ELF-1 (cell line): ENCODE measurements at regions not wholly inside any gene's neighbourhood (a gene's known extent, or its start where the extent isn't known, plus 50 kb on each side); places are given as distances from the start of the nearest gene placed in this dataset.

Source experiments
- DNase-seq: peaks from one replicate; pipeline ENCODE4 v3.0.0-alpha.2; 2016; ENCODE audit warnings: low read depth, low spot score

DNA sequence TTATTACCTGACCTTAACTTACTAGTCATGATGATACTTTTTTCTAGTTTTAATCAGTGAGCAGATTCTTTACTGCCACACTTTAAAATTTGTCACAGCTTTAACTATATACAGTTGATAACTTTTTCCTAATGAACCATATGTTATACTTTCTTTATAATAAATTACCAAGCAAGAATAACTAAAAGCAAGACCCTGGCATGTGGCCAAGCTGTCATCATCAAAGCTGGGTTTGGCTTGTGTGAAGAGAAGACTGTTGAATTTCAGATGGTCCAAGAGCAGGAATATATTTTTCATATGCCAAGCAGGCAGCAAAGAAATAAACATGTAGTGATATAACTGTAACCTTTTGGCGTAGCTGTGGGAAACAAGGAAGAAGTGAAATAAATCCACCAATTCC lies 93.5 kb downstream of the PUS7L start:
- no peak for DNase-seq

DNA sequence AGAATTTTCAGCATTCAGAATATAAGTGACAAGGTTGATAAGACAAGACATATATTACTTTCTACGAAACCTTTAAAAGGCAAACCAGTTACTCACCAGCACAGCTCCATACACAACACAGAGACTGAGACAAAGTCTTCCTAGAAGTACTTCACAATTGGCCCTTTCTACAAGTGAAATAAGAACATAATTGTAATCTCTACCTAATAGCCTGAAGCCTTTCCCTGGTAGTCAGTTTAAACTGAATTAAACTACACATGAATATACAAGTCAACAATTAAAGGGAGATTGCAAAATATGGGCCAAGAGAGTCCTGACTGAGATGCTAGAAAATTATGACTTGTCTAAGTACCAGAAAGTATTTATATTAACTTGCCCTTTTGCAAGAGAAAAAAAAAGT lies 95.9 kb downstream of the PUS7L start:
- DNase-seq: no peak

DNA sequence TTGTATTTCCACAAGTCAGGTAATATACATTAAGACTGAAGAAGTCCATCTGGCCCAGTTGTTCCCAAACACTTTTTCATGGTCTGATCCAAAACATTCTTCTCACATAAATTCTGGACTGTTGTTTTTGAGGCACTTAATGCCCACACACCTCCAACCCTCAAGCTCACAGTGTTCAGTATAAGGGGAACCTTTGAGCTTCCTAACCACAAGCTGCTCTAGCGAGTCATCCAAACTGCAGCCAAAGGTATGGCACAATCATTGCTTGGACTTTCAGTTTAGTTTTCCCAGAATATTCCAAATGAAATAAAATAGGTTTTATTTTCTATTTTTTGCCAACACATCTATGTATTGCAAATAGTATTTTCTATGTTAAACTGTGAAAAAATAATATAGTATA lies 103.0 kb downstream of the PUS7L start:
- DNase-seq: no peak

DNA sequence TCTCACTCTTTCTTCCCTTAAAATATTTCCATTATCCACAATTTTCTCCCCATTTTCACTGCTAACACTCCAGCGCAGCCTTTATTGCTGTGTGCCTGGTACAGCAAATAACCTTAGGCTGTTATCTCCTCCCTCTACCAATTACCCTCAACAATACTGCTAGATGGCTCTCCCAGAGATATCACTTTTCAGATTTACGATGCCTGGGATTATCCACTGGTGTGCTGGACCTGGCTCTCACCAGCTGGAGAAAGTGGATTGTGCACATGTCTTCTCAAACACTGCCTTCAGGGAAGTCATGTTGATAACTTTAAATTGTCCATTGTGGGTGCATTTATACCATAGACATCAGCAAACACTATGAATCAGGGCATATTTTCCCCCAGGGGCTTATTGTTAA lies 101.9 kb upstream of the ADAMTS20 start:
- peak; percentile 37 for DNase-seq

DNA sequence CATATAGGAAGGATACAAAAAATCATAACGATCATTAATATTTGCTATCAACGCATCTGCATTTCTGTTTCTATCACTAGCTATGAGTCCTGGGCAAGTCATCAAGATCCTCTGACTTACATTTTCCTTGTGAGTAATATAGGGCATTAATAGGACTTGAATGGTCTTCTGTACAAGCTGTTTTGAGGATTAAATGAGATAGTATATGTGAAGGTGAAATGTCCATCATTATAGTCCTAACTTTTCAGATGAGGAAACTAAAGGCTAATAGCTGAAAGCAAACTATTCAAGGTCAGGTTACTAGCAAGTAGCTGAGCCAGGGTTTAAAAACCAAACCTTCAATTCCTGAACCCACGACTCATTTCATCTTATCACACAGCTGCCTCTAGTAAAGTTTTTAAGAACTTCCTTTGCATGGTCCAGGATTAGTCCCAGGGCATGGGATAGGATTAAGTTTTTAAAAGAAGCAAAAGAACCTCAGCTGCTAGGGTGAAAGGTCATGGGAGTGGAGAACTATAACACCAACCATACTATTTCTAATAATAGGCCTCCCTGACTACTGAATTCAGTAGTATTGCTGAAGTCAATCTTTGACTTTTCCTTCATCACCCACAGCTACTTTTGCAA lies 101.4 kb upstream of the ADAMTS20 start:
- DNase-seq: peak; percentile 45

DNA sequence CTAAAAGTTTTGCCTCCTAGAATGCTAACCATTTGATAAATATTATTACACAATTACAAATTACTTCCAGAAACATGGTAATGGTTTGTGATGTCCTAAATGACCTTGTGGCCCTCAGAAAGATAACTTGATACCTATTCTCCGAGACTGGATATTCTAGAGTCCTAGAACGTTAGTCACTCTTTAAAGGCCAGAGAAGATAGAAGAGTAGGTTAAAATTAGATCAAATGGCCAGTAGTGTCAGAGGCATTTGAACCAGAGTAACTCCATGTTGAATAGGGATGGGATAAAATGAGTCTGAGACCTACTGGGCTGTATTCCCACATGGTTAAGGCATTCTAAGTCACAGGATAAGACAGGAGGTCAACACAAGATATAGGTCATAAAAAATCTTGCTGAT lies 96.6 kb upstream of the ADAMTS20 start:
- DNase-seq: no peak

DNA sequence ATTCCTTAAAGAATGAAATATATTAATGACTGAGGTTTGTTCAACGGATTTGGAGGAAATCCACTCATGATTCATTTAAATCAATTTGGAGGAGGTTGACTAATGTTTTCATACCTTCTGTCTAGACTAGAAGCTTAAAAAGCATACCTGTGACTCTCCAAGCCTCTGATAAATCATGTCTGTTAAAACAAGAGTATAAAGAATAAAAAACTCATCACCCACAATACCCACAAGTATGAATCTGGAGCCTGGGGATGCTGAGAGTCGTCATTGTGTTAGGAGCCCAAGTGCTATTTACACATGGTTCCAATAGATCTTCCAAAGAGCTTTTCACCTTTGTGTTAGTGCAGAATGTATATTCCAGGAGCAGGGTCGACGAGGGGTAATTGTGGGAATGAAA lies 86.8 kb upstream of the ADAMTS20 start:
- no peak for DNase-seq

DNA sequence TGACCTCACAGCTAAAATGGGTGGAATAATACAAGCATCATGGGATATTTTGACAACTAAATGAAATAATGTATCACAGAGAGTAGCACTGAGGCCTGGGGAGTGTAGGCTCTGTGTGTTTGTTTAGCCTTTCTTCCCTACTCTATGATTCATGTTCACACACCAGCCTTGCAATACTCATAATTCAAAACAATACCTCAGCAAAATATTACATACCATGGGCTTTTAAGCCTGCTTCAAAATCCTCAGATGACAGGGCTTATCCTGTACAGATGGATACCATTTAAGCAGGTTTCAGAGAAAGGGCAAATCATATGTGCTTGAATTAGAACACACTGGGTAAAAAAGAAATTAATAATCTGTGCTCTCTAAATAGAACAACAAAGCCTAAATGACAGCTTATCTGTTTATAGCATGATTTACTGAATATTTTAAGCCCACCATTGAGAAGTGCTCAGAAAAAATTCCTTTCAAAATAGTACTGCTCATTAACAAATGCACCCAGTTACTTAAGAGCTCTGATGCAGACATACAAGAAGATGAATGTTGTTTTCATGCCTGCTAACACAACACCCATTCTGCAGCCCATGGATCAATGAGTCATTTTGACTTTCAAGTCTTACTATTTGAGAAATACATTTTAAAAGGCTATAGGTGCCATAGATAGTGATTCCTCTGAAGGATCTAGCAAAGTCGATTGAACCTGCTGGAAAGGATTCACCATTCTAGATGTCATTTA lies 84.9 kb upstream of the ADAMTS20 start:
- DNase-seq: no peak

DNA sequence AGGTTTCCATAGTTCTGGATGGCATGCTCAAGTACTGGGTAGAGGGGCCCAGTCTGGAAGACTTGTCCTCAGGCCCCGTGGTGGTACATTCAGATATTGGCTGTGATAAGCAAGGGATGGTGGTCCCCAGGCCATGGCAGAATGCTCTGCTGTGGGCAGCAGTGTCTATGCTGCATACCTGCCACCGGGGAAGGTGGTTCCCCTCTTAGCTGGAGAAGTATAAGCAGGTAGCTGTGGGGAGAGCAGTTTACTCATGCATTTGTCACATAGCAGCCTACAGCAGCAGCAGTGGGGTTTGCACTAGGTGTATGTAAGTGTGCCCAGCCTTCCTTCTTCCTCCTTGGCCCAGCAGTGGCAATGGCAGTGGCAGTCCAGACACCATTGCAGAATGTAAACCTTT lies 69.3 kb upstream of the ADAMTS20 start:
- DNase-seq: peak; percentile 1

DNA sequence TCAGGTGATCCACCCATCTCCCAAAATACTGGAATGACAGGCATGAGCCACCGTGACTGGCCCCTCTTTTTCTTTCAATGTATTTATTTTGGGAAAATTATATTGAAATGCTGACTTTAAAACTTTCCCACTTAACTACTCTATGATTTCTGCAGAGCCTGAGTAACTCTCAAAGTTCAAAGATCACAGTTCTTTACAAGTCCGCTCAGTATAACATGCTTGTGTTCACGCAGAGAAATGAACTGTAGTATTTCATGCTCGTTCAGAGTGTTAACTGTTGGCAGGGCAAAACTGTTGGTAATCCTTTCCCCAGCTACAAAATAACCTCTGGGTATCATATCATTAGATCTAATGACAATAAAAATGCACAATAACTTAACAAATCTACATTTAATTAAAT lies 50.7 kb upstream of the ADAMTS20 start:
- no peak for DNase-seq
